NCI-H748 treated with DMSO at 0.1 percent for 48 hours (cell line): ENCODE measurements at regions not wholly inside any gene's neighbourhood (a gene's known extent, or its start where the extent isn't known, plus 50 kb on each side); places are given as distances from the start of the nearest gene placed in this dataset.

Source experiments
- DNase-seq: peaks from one replicate; lab custom pipeline; 2025; lab: John Stamatoyannopoulos, UW

GRCh38 chr10:130769146-130770017 is 542.1 kb downstream of the TCERG1L start:
- no peak for DNase-seq

DNA sequence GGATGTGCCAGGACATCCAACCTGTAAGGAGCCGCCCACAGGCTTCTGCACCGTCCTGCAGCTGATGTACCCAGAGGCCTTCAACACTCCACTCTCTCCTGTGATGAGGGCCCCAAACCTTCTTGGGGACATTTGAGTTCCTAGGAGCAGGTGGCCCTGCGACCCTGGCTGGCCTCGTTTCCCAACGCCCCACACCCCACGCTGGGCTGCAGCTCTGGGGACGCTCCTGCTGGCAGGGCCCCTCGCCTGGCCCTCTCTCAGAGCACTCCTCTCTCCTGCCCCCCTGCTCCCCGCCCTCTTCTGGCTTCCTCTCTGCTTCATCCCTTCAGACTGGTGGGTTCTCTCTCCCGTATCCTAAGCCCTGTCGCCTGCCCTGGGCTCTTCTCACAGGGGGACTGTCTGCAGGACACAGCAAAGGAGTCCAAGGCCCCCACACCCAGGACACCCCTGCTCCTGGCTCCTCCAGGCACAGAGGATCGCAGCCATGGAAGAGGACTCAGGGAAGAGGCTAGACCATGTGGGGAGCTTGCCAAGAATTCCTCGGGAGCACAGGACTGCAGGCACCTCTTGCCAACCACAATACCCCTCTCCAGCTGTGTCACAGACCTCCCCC is 541.4 kb downstream of the TCERG1L start:
- DNase-seq: no peak

- DNase-seq: no peak
Observed at GRCh38 chr10:130771491-130771946, 540.0 kb downstream of the TCERG1L start.

DNA sequence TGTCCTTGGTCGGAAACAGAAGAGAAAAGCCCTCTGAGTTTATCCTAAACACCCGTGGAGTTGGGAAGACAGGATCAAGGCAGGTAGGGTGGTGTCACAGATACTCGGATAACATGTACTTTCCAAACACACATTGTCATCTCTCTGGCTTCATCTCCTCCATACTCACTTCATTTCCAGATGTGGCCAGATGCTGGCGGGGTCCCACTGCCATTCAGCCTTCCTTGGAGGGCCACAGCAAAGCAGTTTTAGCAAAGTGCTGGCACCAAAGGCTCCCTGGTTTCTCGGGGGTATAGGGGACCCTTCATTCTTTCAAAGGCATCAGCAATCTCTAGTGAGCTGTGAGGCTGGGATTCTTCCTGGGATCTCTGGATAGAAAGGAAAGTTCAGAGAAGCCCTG is 539.5 kb downstream of the TCERG1L start:
- DNase-seq: no peak

GRCh38 chr10:130772676-130773075 is 538.8 kb downstream of the TCERG1L start:
- no peak for DNase-seq

- no peak for DNase-seq
Observed at GRCh38 chr10:130773941-130774340, 537.6 kb downstream of the TCERG1L start.

GRCh38 chr10:130774871-130775270 is 536.6 kb downstream of the TCERG1L start:
- no peak for DNase-seq

DNA sequence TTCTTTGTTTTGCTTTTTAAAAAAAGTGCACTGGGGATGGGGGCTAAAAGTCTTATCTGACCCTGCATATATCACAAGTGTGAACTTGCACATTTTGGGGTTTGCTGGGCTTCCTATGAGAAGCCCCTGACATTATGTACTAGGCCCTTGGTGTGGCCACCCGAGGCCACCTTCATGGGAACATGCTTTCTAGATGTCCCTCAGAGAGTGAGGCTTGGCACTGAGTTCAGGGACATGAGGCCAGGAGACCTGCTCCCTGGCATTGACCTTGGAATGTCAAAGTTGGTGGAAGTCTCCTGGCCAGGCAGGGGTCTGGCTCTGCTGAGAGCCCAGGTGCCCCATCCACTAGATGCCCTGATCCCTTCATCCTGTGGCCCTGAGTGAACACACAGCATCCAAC is 536.2 kb downstream of the TCERG1L start:
- DNase-seq: no peak

DNA sequence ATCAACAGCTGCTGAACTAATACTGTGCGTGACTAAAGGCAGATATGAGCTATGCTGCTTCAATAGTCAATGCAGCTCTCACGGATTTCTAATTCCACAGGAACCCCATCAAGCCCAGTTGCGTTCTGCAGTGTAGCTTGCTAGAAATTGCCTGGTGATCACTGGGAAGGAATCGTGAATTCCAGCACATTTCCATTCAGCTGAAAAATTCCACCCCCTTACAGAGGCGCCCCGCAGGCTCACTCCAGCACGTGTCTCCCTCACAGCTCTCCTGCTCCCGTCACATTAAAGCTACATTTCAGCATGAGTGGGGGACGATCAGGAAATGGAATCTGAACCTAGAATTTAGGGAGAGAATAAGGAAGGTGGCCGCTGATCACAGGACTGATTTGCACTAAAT is 534.8 kb downstream of the TCERG1L start:
- no peak for DNase-seq

- DNase-seq: no peak
Observed at GRCh38 chr10:130777507-130778165, 533.9 kb downstream of the TCERG1L start.

GRCh38 chr10:130778166-130778545 is 533.4 kb downstream of the TCERG1L start:
- no peak for DNase-seq

DNA sequence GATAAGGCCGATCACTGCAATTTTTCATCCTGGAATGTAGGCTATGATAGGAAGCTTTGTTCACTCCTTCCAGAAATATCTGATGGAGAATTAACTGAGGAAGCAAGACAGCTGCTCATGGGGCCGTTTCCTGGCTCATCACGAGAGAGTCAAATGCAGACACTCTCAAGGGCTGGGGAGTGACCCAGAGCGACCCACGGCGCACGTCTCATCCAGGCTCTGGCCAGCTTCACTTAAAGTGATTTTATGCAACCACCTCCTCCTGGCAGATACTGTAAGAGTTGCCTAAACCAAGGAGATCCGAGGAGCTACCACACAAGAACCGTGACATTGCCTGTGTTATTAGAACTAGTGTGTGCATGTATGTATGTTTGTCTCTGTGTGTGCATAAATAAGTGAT is 530.8 kb downstream of the TCERG1L start:
- DNase-seq: no peak

GRCh38 chr10:130781206-130781605 is 530.3 kb downstream of the TCERG1L start:
- DNase-seq: no peak

GRCh38 chr10:130781623-130782022 is 529.9 kb downstream of the TCERG1L start:
- DNase-seq: no peak

DNA sequence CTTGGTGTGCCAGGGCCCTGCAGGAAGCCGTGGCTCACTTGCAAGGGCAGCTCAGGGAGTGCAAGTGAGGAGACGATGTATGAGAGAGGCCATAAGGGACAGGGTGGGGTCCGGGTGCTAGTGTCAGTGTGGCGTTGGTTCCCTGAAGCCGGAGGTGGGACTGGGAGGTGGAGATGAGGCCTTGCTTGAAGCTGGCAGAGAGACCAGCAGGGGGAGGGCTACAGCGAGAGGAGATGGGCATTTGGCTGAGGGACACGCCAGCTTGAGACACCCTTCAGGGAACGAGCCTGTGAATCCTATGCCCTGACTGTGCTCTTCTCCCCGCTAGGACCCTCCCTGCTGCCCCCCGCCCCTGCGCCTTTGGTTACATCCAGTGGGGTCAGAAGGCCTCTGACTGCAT is 529.1 kb downstream of the TCERG1L start:
- DNase-seq: no peak

DNA sequence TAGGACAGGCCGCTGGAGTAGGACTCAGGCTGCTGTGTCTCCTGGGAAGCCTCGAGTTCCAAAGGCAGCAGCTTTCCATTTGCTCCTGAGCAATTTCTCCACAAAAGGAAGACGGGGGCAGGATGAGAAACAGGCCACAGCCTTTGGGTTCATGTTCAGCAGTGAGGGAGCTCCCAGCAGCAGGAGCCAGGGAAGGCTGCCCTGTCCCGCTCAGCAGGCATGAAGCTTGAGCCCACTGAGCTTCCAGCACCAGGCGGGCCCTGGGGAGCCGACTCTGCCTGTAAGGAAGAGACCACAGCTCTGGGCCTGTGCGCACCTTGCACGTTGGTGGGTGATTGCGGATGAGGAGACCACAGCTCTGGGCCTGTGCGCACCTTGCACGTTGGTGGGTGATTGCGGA is 527.2 kb downstream of the TCERG1L start:
- no peak for DNase-seq

- DNase-seq: no peak
Observed at GRCh38 chr10:130786365-130786966, 525.1 kb downstream of the TCERG1L start.

GRCh38 chr10:130787243-130787642 is 524.3 kb downstream of the TCERG1L start:
- no peak for DNase-seq

DNA sequence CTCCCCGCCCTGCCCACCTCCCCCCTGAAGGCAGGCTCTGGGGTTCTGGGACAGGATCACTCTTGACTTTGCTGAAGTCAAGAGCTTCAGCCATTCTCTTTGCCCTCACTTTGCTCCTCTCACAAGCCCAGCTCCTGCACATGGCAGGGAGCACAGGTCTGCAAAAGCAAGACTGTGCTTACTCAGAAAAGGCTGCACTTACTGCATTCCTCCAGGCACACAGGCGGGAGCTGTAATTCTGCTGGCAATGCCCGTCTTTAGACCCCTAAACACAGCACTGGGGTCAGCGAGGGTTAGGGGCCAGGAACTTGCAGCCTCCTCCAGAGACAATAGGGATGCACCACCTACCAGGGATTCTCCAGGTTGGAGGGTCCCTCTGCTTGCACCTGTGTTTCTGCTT is 523.7 kb downstream of the TCERG1L start:
- DNase-seq: no peak

DNA sequence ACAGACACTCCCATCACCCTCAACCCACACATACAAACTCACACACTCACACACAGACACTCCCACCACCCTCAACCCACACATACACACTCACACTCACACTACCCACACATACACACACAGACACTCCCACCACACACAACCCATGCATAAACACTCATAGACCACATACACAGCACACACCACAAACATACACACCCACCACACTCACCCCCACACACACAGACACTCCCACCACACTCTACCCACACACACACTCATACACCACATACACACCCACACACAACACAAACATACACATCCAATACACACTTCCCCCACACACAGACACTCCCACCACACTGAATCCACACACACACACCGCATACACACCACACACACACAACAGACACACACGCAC is 521.2 kb downstream of the TCERG1L start:
- no peak for DNase-seq

DNA sequence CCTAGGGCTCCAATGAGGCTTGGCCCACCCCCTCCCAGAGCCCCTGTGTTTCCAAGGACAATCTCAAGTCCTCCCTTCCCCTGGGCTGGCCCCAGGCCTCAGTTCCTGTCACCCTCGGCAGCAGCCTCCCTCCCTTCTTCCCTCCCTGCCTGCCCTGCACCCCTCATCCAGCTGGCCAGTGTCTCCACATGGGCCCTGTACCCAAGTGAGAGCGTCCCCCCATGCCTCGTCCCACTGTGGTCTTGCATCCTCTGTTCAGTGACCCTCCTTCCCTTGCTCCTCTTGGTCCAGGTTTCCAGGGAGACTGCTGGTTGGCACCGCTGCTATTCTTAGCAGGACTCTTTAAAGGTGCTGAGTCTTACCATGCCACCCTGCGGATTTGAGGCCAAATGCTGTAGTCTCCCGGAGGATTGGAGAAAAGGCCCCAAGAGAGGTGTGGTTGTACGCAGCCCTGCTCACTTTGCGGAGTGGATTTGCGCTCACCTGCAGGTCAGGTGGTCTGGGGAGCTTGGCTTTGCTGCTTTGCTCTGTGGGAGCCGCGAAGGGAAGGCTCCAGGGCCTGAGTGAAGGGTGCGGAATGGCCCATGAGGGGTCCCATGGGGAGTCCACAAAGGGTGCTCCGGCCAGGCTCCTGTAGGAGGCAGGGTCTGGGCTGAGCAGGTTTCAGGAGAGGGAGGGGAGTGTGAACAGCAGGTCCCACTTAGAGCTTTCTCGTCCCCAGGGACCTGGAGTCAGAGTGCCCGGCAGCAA is 519.2 kb downstream of the TCERG1L start:
- no peak for DNase-seq

DNA sequence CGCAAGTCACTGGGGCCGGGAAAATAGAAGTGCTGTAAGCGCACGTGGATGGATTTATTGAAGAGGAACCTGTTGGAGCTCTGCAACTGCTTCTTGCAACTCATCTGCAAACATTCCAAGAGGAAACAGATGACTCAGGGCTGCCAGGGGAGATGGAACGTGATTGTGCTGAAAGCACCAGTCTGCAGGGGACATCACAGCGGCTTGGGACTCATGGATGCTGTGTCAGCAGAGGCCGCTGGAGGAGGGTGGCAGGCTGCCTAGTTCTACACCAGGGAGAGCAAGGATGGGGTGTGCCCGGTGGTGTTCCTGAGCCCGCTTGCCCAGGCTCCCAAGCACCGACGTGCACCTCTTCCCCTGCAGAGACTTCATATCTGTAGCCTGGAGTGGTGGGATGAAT is 515.7 kb downstream of the TCERG1L start:
- no peak for DNase-seq
